GM12878 (cell line): ENCODE measurements at regions not wholly inside any gene's neighbourhood (a gene's known extent, or its start where the extent isn't known, plus 50 kb on each side); places are given as distances from the start of the nearest gene placed in this dataset.

Source experiments
- ATAC-seq: fragments of 200-7000 bp; cut with Tn5 transposase; 3 replicates; pipeline ENCODE4 v1.9.1; 2020; ENCODE audit warnings: mild to moderate bottlenecking, moderate library complexity
- BruUV-seq: library from RNA; stranded (reverse); fragments of 400-500 nt; replicated peaks from 2 replicates; lab custom pipeline; 2021; lab: Mats Ljungman, UMichigan
- CTCF ChIA-PET: fragments of 300-600 bp; sonication (Branson Sonifier 250); formaldehyde crosslinking; extraction: SDS; loops from one replicate; lab custom pipeline; 2021; ENCODE audit warnings: inconsistent platforms; lab: Yijun Ruan, JAX
- POLR2A ChIA-PET: fragments of 350-600 bp; formaldehyde crosslinking; extraction: SDS; loops from one replicate; lab custom pipeline; 2021; ENCODE audit warnings: inconsistent platforms; lab: Charles Lee
- RAD21 ChIA-PET: fragments of 300-600 bp; sonication (Branson Sonifier 250); formaldehyde crosslinking; loops from one replicate; lab custom pipeline; 2023; ENCODE audit warnings: antibody characterized with exemption; ENCODE audit not compliant: unreplicated experiment; lab: Charles Lee
- SMC1A ChIA-PET: fragments of 300-600 bp; sonication (Branson Sonifier 250); formaldehyde crosslinking; loops from one replicate; lab custom pipeline; 2023; ENCODE audit not compliant: unreplicated experiment, uncharacterized antibody; lab: Charles Lee
- DNase-seq: peaks from one replicate; pipeline ENCODE4 v3.0.0-alpha.2; 2011; ENCODE audit warnings: low read depth, low spot score
- FAIRE-seq: peaks from 3 replicates; lab custom pipeline; 2011; peaks lifted over from hg19 to GRCh38; lab: Jason Lieb, UNC
- H2AFZ ChIP-seq: 2 replicates; pipeline ENCODE4 v1.6.0; 2011; ENCODE audit warnings: low read depth, low read length, control low read depth; ENCODE audit not compliant: control insufficient read depth
- H3K27ac ChIP-seq: 2 replicates; pipeline ENCODE4 v1.5.1; 2011; ENCODE audit warnings: control low read depth; ENCODE audit not compliant: control insufficient read depth, insufficient read depth
- H3K27me3 ChIP-seq, 2 experiments: replicated peaks in 1 of 2; 2 replicates each; pipeline versions ENCODE4 v1.6.0 to v1.6.1; 2011; ENCODE audit warnings: low read length in 1 of 2; ENCODE audit not compliant: control insufficient read depth in 2 of 2, insufficient read depth in 2 of 2
- H3K36me3 ChIP-seq, 2 experiments: 2 replicates each; pipeline ENCODE4 v1.5.1; 2011; ENCODE audit warnings: low read length in 1 of 2; ENCODE audit not compliant: control insufficient read depth in 2 of 2, insufficient read depth in 2 of 2
- H3K4me1 ChIP-seq: 2 replicates; pipeline ENCODE4 v1.6.1; 2011; ENCODE audit warnings: mild to moderate bottlenecking, low read length, moderate library complexity, mixed read lengths; ENCODE audit not compliant: control insufficient read depth, insufficient read depth
- H3K4me2 ChIP-seq: 2 replicates; pipeline ENCODE4 v1.6.0; 2011; ENCODE audit warnings: control low read depth; ENCODE audit not compliant: control insufficient read depth, insufficient read depth
- H3K4me3 ChIP-seq: fragments of 200-600 bp; sonication (generic); 2 replicates; pipeline ENCODE4 v1.5.1; 2016
- H3K79me2 ChIP-seq: 2 replicates; pipeline ENCODE4 v1.6.0; 2011; ENCODE audit warnings: low read length; ENCODE audit not compliant: control insufficient read depth, insufficient read depth
- H3K9ac ChIP-seq: 2 replicates; pipeline ENCODE4 v1.8.0; 2011; ENCODE audit warnings: low read length, control low read depth, mixed read lengths; ENCODE audit not compliant: control insufficient read depth, insufficient read depth
- H3K9me3 ChIP-seq: replicated peaks from 3 replicates; pipeline ENCODE4 v1.5.1; 2011; ENCODE audit warnings: mild to moderate bottlenecking, low read length; ENCODE audit not compliant: control insufficient read depth, insufficient read depth
- H4K20me1 ChIP-seq: 2 replicates; pipeline ENCODE4 v1.6.0; 2011; ENCODE audit not compliant: control insufficient read depth, insufficient read depth
- CBX5 ChIP-seq: sonication (generic); IDR thresholded peaks from 2 replicates; pipeline ENCODE4 v1.6.1; 2016; ENCODE audit warnings: low read depth, moderate library complexity, mild to moderate bottlenecking, inconsistent platforms
- CREB1 ChIP-seq: IDR thresholded peaks from 2 replicates; pipeline ENCODE4 v1.6.1; 2012; ENCODE audit warnings: low read depth, mild to moderate bottlenecking, inconsistent platforms
- ELK1 ChIP-seq: IDR thresholded peaks from 2 replicates; pipeline ENCODE4 v1.6.1; 2012; ENCODE audit warnings: low read depth, low read length, improper control_type of control experiment
- FOS ChIP-seq: IDR thresholded peaks from 3 replicates; pipeline ENCODE4 v1.6.1; 2011; ENCODE audit warnings: borderline replicate concordance; ENCODE audit not compliant: insufficient read length; ENCODE audit errors: extremely low read depth
- GABPA ChIP-seq: IDR thresholded peaks from 2 replicates; pipeline ENCODE4 v1.6.1; 2014; ENCODE audit warnings: antibody characterized with exemption, low read depth, mild to moderate bottlenecking, inconsistent platforms
- MEF2B ChIP-seq: fragments of 450-650 bp; IDR thresholded peaks from 2 replicates; pipeline ENCODE4 v1.6.1; 2018; ENCODE audit warnings: mild to moderate bottlenecking, moderate library complexity; ENCODE audit not compliant: partially characterized antibody, poor library complexity, severe bottlenecking
- MYC ChIP-seq: IDR thresholded peaks from 2 replicates; pipeline ENCODE4 v1.6.1; 2011; ENCODE audit warnings: mild to moderate bottlenecking, low read length, moderate library complexity, inconsistent platforms; ENCODE audit not compliant: insufficient read depth, insufficient replicate concordance, insufficient read length, severe bottlenecking
- PML ChIP-seq: IDR thresholded peaks from 2 replicates; pipeline ENCODE4 v1.6.1; 2012; ENCODE audit warnings: low read length, inconsistent platforms
- RAD51 ChIP-seq: fragments of 450-650 bp; IDR thresholded peaks from 2 replicates; pipeline ENCODE4 v1.6.1; 2016; ENCODE audit warnings: moderate library complexity, mild to moderate bottlenecking, inconsistent platforms
- RELA ChIP-seq: fragments of 450-650 bp; IDR thresholded peaks from 2 replicates; pipeline ENCODE4 v1.8.0; 2014; ENCODE audit warnings: borderline replicate concordance; ENCODE audit not compliant: partially characterized antibody
- SPI1 ChIP-seq: IDR thresholded peaks from 2 replicates; pipeline ENCODE4 v1.6.1; 2011; ENCODE audit warnings: low read depth, mild to moderate bottlenecking, low read length, moderate library complexity, borderline replicate concordance; ENCODE audit not compliant: insufficient read depth
- SRF ChIP-seq, 2 experiments: IDR thresholded peaks; 2 replicates each; pipeline ENCODE4 v1.6.1; 2011; ENCODE audit warnings: low read depth in 2 of 2, low read length in 2 of 2, mild to moderate bottlenecking in 1 of 2, moderate library complexity in 1 of 2
- ZBED1 ChIP-seq: IDR thresholded peaks from 2 replicates; pipeline ENCODE4 v1.6.1; 2016; ENCODE audit warnings: borderline replicate concordance
- WGBS: methylation state at CpG from one replicate; pipeline ENCODE4 v1.1.6; 2016; ENCODE audit warnings: low lambda C conversion rate; ENCODE audit not compliant: insufficient replicate concordance, insufficient coverage; ENCODE audit errors: missing lambda C conversion rate; 5-methylcytosine and 5-hydroxymethylcytosine counted together
- in situ Hi-C: fragments of 300-500 bp; cut with MboI; formaldehyde crosslinking; loops from 9 replicates; pipeline ENCODE4 v1.14.3; 2018; ENCODE audit warnings: mixed read lengths
- intact Hi-C: fragments of 100-400 bp; cut with micrococcal nuclease; formaldehyde crosslinking; loops from one replicate; pipeline ENCODE4 v1.14.2; 2022; ENCODE audit not compliant: unreplicated experiment

GRCh38 chr10:25102147-25102822 is 72.5 kb upstream of the GPR158 start:
- no TSS peak for BruUV-seq
- 21% methylated on average over 9 of the region's 9 CpGs for WGBS
- Histone ChIP-seq H3K4me3 (no peak overlapping the region), H3K9me3 (no peaks in the 10 kb centered on the region), H3K79me2 (no peaks in the 10 kb centered on the region), H3K9ac (no peak overlapping the region), H2AFZ (no peak overlapping the region), H3K27me3 (no peaks in the 10 kb centered on the region; a peak in 1 of 4 replicates), H3K4me2 (no peak overlapping the region), H3K36me3 (no peaks in the 10 kb centered on the region), H3K4me1 (no peaks in the 10 kb centered on the region), H3K27ac (no peak overlapping the region), H4K20me1 (no peaks in the 10 kb centered on the region)
- intact Hi-C loops (no loop called here), in situ Hi-C loops (no loop called here)
- ATAC-seq (no peak), FAIRE-seq (no peak), DNase-seq (no peak)
- RAD21 ChIA-PET = no interaction called here
- POLR2A ChIA-PET = no interaction called here
- TF ChIP-seq CREB1 (no peak), GABPA (no peak), RAD51 (no peak), RELA (no peak), SRF (IDR thresholded peaks at IDR 0.05; ENCODE audit: low read depth in 2 of 2, low read length in 2 of 2) (no peak)
- CTCF ChIA-PET = interaction anchor here (1.2 to 2.6 kb wide), 2 partner anchors 10 to 21 kb away, joined by 3 to 14 read pairs; no protein-coding TSS in a partner anchor
- SMC1A ChIA-PET = interaction anchor here (0.6 kb wide), 1 partner anchor 211 kb away, joined by 5 read pairs; no protein-coding TSS in a partner anchor

GRCh38 chr10:25103703-25104102 is 71.1 kb upstream of the GPR158 start:
- ChIA-PET POLR2A (no interaction called here), RAD21 (no interaction called here), CTCF (interaction anchor here (1.0 to 2.6 kb wide), 2 partner anchors 9 to 24 kb away, joined by 3 to 14 read pairs; no protein-coding TSS in a partner anchor), SMC1A (no interaction called here)
- ATAC-seq (no peak), FAIRE-seq (no peak), DNase-seq (no peak)
- Histone ChIP-seq H3K4me1 (no peaks in the 10 kb centered on the region), H3K79me2 (no peaks in the 10 kb centered on the region), H3K4me2 (no peak overlapping the region), H3K27ac (no peak overlapping the region), H3K9ac (no peak overlapping the region), H3K27me3 (no peaks in the 10 kb centered on the region; a peak in 1 of 4 replicates), H4K20me1 (no peaks in the 10 kb centered on the region), H3K9me3 (no peaks in the 10 kb centered on the region), H2AFZ (no peak overlapping the region), H3K36me3 (no peaks in the 10 kb centered on the region), H3K4me3 (no peak overlapping the region)
- in situ Hi-C loops = no loop called here
- WGBS = 59% methylated on average over 6 of the region's 6 CpGs
- BruUV-seq = no TSS peak
- no peak for TF ChIP-seq PML
- no peak for TF ChIP-seq FOS
- no peak for TF ChIP-seq MEF2B
- TF ChIP-seq ZBED1 = no peak
- TF ChIP-seq CBX5 = no peak
- no peak for TF ChIP-seq ELK1
- TF ChIP-seq MYC = no peak
- TF ChIP-seq SPI1 = no peak
- intact Hi-C loops = no loop called here
